DMS53 treated with DMSO at 0.1 percent for 48 hours (cell line): ENCODE measurements at regions not wholly inside any gene's neighbourhood (a gene's known extent, or its start where the extent isn't known, plus 50 kb on each side); places are given as distances from the start of the nearest gene placed in this dataset.
"Not testable (repeated sequence)": the region's sequence is repeated elsewhere in the genome, so short reads cannot be mapped to it uniquely, and the experiment has no call there.

Experiments used
- DNase-seq: peaks from one replicate; lab custom pipeline; 2025; ENCODE audit not compliant: unreplicated experiment; lab: John Stamatoyannopoulos, UW

GRCh38 chr2:223283771-223284170 is 231.8 kb downstream of the KCNE4 start:
- DNase-seq = no peak

- DNase-seq = no peak
These were observed 233.6 kb downstream of the KCNE4 start for GRCh38 chr2:223285370-223286265.

DNA sequence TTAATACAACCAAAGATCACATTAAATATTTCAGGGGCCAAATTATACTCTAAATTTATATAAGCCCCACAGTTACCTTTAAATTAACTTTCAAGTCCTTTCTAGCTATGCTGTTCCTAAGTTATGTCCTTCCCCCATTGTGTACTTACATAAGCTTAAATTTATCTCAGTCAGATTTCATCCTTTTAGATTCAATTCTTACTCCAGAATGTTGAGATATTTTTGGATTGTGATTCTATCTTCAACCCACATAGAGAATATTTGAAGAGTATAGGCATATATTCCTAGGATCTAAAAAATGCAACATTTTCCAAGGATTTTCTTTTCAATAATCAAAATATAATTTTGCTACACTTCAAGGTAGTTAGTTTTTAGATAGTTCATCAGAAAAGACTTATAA is 242.8 kb downstream of the KCNE4 start:
- DNase-seq = no peak

DNA sequence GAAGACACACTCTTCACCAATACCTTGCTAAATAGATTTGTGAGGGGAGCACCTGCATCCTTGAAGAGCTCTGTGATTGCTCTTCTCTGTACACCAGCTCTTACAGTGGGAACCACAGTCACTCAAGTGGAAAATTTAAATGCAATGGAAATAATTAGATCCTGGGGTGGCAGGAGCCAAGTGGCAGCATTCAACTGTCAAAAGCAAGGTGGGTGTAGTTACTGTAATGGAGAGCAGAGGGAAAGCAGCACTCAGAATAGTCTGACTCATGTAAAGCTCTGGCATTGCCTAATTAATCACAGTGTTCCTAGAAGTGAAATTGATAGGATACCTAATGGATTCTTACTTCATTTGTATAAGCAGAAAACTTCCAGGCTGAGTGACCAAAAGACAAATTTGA is 245.8 kb downstream of the KCNE4 start:
- DNase-seq = no peak

- not testable (repeated sequence) for DNase-seq
These were observed 246.3 kb downstream of the KCNE4 start for GRCh38 chr2:223298329-223298728.

DNA sequence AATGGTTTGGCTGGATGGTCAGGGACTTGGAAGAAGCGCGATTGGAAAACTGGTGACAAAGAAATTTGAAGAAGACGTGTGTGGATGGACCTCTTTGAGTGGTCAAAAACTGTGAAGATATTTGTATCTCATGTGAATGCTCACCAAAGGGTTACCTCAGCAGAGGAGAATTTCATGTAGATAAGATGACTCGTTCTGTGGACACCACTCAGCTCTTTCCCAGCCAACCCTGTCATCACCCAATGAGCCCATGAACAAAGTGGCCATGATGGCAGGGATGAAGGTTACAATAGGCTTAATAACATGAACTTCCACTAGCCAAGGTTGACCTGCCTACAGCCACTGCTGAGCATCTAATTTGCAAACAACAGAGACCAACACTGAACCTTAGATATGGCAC is 248.3 kb downstream of the KCNE4 start:
- DNase-seq = no peak

- DNase-seq = no peak
These were observed 254.4 kb downstream of the KCNE4 start for GRCh38 chr2:223306371-223306770.

GRCh38 chr2:223311889-223312680 is 260.1 kb downstream of the KCNE4 start:
- no peak for DNase-seq

DNA sequence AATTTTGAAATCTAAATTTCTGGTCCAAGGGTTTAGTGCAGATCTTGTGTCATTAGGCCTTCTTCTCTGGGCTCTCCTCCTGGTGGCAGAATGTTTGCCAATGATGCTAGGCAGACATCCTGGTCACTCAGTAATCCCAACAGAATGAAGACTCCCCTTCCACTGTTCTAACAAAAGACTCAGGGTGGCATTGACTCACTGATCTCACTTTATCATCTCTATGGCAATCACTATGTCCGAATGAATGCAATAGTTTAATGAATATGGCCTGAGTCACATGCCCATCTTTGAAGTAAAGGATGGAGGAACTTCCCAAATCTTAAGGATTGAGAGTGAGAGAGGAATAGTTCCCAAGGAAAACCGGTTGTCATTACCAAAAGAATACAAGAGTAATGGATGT is 261.1 kb downstream of the KCNE4 start:
- DNase-seq = no peak

GRCh38 chr2:223314811-223315210 is 262.8 kb downstream of the KCNE4 start:
- DNase-seq = no peak

DNA sequence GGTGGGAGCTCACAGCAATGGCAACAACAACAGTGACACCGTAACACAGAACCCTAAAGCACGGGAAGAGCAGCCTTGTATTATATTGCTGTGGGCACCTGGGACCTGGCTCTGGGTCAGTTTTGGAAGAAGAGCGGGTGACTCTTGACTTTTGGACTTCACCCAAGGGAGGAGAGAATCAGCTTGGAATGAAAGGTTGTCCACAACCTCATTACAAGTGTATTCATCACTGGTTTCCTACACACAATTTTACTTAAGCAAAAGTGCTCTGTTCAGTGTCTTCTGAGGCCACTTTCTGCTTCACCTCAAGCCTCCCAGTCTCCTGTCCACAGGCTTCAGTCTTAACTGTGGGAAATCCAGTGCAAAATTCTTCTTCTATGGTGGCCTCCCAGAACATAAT is 263.8 kb downstream of the KCNE4 start:
- DNase-seq = no peak

DNA sequence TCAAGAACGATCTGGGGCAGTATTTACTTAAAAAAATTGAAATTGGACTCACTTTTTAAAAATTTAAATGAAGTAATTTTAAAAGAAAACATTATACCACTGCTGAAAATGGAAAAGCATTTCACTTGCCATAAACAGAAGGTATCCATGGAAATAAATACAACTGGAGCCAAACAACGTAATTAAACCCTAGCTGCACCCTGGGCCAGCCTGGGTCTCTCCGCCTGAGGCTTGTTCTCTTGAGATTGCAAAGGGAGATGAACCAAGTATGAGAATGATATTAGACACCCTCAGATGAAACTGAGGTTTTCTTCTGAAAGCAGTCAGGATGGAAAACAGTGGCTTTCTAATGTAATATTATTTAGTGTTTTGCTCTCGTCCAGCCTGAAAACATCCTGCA is 264.4 kb downstream of the KCNE4 start:
- DNase-seq = no peak

GRCh38 chr2:223319601-223320000 is 267.6 kb downstream of the KCNE4 start:
- no peak for DNase-seq

- DNase-seq = no peak
These were observed 272.4 kb downstream of the KCNE4 start for GRCh38 chr2:223324402-223324801.

DNA sequence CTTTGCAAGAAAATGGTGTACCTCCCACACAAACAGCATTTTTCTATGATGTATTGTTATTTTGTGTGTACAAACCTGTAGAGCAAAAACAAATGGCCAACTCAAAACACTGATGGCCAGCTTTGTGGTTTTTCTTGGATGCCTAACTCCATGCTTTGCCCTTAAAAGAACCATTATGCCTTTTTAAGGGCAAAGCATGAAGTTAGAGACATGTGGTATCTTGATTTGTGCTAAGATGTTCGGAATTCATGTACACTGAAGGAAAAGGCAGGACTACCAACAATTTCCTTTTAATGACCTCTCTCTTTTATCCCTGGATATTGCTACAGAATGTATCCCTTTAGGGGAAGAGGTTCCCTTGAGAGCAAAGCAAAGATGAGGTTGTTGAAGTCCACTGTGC is 273.6 kb downstream of the SCG2 start:
- no peak for DNase-seq

- not testable (repeated sequence) for DNase-seq
These were observed 271.4 kb downstream of the SCG2 start for GRCh38 chr2:223330747-223331146.

DNA sequence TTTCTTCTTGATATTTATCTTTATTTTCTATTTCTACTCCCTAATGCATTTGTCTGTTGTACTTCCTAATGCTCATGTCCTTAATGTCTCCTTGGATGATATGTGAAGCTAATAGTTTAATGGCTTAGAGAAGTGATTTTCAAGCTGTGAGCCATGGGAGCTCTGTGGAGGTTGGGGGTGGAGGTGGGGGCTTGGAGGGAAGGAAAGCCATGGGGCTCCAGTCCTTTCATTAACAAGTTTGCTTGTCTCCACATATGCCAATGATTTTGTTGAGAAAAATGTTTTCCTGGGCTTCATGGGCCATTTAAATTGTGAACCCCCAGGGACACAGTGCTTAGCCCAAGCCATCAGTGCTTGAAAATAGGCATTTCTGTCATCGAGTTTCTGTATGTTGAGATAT is 264.1 kb downstream of the SCG2 start:
- DNase-seq = no peak

DNA sequence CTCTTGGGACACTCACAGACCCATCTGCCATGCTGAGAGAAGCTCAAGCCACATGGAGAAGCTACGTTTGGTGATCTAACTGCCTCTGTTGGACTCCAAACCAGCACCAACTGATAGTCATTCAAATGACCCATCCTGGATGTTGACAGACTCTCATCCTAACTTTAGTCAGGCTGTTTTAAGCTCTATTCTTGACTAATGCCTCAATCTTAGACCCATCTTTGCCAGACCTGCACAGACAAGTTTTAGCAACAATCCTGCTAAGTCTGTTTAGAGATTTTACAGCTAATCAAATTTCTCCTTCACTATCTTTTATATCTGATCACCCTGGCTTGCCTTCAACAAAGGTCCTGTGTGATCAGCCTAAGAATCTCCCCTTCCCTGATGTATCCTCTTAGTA is 245.1 kb downstream of the SCG2 start:
- no peak for DNase-seq

GRCh38 chr2:223363085-223363484 is 239.1 kb downstream of the SCG2 start:
- DNase-seq = no peak

DNA sequence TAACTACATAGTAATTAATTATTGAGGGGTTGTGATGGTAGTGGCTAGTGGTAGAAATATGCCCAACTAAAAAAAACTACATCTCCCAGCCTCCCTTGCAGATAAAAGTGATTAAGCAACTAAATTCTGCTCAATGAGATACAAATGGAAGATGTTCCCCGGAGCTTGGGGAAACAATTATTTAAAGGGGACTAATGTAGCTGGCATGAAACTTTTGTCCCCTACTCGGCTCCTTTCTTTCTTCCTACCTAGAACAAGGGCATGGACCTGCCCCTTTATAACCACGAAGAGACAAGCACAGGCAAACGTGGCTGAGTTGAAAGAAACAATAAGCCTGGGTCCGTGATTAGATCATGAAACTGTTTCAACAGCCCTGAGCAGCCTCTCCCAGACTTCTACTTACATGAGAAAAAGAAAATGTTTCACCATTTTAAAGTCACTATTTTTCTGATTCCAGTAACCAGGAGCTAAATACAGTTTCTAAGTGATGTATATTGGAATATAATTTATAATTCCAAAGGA is 236.9 kb downstream of the SCG2 start:
- DNase-seq = no peak

GRCh38 chr2:223366566-223366965 is 235.6 kb downstream of the SCG2 start:
- no peak for DNase-seq

DNA sequence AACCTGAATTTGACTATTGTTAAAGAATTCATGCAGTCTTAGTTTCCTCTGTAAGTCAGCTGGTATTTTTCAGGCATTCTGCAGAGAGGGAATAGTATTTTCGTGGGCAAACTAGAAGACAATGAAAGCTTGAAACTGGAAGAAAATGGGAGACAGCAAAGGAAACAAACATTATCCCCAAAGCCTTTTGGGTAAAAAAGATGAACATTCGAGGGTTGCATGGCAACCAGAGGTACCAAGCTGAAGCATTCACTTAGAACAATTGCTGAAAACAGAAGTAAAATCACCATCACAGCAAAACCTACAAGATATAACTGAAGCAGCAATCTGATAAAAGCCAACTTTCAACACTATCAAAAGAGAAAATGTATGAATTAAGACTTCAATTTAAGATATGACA is 233.7 kb downstream of the SCG2 start:
- DNase-seq = no peak
